Right renal cortex interstitium (tissue), 3 donors: ENCODE measurements at regions not wholly inside any gene's neighbourhood (a gene's known extent, or its start where the extent isn't known, plus 50 kb on each side); places are given as distances from the start of the nearest gene placed in this dataset.

Experiments
- DNase-seq, 3 donors: peaks; one replicate each; pipeline ENCODE4 v3.0.0-alpha.2; 2013; ENCODE audit warnings: low read depth in 3 of 3, low spot score in 2 of 3

GRCh38 chr5:135236228-135236907 is 162.7 kb downstream of the MACROH2A1 start:
- no peak for DNase-seq

- DNase-seq = no peak
Observed at GRCh38 chr5:135235551-135236227, 163.3 kb downstream of the MACROH2A1 start.

- no peak for DNase-seq
Observed at GRCh38 chr5:135234666-135235401, 164.2 kb downstream of the MACROH2A1 start.

- DNase-seq = no peak
Observed at GRCh38 chr5:135234242-135234641, 164.8 kb downstream of the MACROH2A1 start.

- DNase-seq = no peak
Observed at GRCh38 chr5:135233477-135233876, 165.6 kb downstream of the MACROH2A1 start.

- DNase-seq = no peak
Observed at GRCh38 chr5:135232958-135233357, 166.1 kb downstream of the MACROH2A1 start.

- no peak for DNase-seq
Observed at GRCh38 chr5:135231289-135231688, 167.7 kb downstream of the MACROH2A1 start.

GRCh38 chr5:135230251-135230925 is 168.6 kb downstream of the MACROH2A1 start:
- DNase-seq = no peak

GRCh38 chr5:135229679-135230132 is 169.3 kb downstream of the MACROH2A1 start:
- DNase-seq = no peak

- no peak for DNase-seq
Observed at GRCh38 chr5:135229122-135229521, 169.9 kb downstream of the MACROH2A1 start.

GRCh38 chr5:135228222-135228621 is 170.8 kb downstream of the MACROH2A1 start:
- DNase-seq = no peak

- DNase-seq = no peak
Observed at GRCh38 chr5:135227064-135228022, 171.7 kb downstream of the MACROH2A1 start.

- no peak for DNase-seq
Observed at GRCh38 chr5:135225856-135226560, 173.0 kb downstream of the MACROH2A1 start.

GRCh38 chr5:135223891-135224625 is 175.0 kb downstream of the MACROH2A1 start:
- no peak for DNase-seq

- DNase-seq = no peak
Observed at GRCh38 chr5:135223404-135223803, 175.6 kb downstream of the MACROH2A1 start.

- no peak for DNase-seq
Observed at GRCh38 chr5:135222771-135223170, 176.3 kb downstream of the MACROH2A1 start.

GRCh38 chr5:135222171-135222681 is 176.8 kb downstream of the MACROH2A1 start:
- no peak for DNase-seq

- no peak for DNase-seq
Observed at GRCh38 chr5:135221696-135222095, 177.3 kb downstream of the MACROH2A1 start.

GRCh38 chr5:135221187-135221473 is 177.9 kb downstream of the MACROH2A1 start:
- no peak for DNase-seq
